Activated CD4-positive, alpha-beta T cell treated with anti-CD3 and anti-CD28 coated beads for 1 hour (primary cell): ENCODE measurements at regions not wholly inside any gene's neighbourhood (a gene's known extent, or its start where the extent isn't known, plus 50 kb on each side); places are given as distances from the start of the nearest gene placed in this dataset.

Source experiments
- DNase-seq: peaks from one replicate; pipeline ENCODE4 v3.0.0-alpha.2; 2020

GRCh38 chr11:80162387-80162786 lies 721.6 kb upstream of the TENM4 start:
- no peak for DNase-seq

DNA sequence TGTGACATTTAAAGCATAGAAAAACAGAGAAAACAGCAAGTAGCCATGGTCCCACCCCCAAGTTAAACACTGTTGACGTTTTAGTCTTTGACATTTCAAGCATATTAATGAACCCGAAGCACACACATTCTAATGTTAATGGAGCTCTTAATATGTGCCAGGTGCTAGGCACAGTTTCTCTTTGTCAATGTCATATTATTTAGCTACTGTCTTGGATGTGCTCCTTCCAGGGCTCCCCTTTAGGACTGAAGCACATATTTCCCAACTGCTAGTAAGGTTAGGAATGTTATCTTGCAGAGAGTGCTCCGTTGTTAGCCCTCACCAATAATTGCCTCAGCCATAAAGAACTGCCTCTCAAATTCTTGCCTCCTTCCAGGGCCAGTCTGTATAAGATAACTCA lies 716.6 kb upstream of the TENM4 start:
- DNase-seq, result no peak

DNA sequence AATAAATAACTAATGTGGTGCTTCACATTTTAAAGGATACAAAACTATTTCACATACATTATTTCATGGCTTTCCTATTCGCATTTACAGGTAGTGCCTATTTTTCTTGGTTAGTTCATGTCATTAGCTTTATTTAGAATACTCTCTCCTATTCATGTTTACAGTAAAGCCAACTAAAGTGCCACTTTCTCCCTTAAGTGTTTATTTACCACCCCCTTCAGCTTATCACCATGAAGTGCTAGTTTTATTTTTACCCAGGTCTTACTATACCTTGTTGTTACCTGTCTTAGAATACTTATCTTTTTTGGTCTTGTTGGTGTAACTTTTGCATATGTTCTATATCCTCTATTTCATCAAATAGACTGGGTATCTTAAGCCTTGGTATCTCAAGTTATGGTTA lies 715.2 kb upstream of the TENM4 start:
- no peak for DNase-seq

GRCh38 chr11:80155412-80156017 lies 714.7 kb upstream of the TENM4 start:
- no peak for DNase-seq

- no peak for DNase-seq
These were observed 705.4 kb upstream of the TENM4 start for GRCh38 chr11:80146232-80146631.

- no peak for DNase-seq
These were observed 704.2 kb upstream of the TENM4 start for GRCh38 chr11:80144897-80145594.

DNA sequence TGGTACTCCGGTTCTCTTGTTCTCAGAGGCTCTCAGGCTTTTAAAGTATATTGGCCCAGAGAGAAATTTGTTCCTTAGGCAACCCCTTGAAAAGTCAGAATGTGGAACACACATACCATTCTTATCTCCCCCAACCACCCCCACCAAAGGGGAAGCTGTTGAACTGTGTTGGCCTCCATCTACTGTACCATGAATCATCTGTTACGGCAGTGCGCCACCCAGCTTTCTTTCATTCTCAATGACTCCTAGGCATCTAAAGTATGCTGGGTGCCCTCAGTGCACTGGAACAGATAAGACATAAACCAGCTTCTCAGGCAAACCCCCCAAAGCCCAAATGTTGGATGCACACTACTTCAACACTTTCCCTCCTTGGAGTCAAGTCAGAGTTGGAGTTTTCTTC lies 696.2 kb upstream of the TENM4 start:
- no peak for DNase-seq

DNA sequence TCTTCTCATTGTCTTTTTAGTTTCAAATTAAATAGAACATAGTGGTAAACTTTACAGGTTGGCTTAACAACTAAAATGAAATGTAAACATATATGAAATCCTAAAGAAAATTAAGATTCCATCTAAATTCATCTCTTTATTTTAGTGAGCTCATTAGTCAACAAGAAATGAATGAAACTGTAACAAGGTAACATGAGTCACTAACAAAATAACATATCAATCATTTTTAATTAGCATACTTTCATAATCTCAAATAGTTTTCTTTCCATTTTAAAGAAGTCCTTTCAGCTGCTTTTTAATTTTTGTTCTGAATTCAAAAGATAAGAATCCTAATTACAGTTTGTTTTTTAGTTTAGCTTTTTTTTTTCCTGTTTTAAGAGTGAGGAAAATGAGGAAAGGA lies 688.6 kb upstream of the TENM4 start:
- no peak for DNase-seq

- DNase-seq, result no peak
These were observed 681.4 kb upstream of the TENM4 start for GRCh38 chr11:80122211-80122610.

DNA sequence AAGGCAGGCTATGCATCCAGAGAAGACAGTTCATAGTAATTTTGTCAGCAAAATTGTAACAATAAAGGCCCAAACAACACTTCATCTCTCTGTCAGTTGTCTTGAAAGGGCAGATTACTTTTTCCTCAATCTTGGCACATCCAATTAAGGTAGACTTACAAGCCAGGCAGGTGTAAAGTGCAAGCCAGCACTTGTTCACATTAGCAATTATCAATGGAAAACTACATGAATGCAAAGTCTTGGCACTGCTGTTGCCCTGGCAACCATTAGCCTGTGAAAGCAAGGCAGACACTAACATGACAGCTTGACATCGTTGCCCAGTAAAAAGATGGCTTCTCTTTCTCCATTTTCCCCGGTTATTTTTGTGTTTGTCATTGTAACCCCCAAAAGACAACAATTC lies 677.2 kb upstream of the TENM4 start:
- DNase-seq, result no peak

DNA sequence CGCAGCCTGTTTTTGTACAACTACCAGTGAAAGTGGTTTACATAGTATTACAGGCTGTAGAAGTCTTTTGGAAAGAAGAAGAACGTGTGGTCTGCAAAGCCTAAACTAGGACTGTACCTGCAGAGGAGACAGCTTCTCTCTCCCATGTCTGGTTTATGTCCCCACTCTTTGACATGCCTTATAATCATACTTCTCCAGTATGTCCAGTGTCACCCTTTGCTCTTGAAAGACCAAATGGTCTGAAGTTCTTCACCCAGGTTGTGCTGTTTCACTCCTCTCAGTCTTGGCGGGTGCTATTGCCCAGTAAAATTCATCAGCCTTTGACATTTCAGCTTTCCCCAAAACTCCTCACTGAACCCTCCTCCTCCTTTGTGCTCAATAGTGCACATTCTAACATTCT lies 676.0 kb upstream of the TENM4 start:
- no peak for DNase-seq

GRCh38 chr11:80109652-80110051 lies 668.8 kb upstream of the TENM4 start:
- DNase-seq, result no peak

DNA sequence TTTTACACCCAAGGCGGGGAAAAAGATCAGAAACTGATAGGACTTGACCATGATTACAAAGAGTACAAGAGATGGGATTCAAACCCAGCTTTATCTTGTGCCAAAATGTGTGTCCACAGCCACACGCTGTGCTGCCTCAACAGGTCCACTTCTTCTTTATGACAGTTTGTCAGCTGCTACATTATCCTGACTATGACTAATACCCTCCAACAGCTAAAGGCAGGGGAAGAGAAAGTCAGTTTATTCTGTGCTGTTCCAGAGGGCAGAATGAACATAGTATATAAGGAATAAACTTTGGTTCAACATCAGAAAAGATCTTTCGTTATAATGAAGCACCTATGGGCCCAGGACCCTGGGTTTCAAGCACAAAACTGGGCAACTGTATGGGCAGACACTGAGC lies 668.2 kb upstream of the TENM4 start:
- no peak for DNase-seq

- no peak for DNase-seq
These were observed 666.6 kb upstream of the TENM4 start for GRCh38 chr11:80107415-80107814.

DNA sequence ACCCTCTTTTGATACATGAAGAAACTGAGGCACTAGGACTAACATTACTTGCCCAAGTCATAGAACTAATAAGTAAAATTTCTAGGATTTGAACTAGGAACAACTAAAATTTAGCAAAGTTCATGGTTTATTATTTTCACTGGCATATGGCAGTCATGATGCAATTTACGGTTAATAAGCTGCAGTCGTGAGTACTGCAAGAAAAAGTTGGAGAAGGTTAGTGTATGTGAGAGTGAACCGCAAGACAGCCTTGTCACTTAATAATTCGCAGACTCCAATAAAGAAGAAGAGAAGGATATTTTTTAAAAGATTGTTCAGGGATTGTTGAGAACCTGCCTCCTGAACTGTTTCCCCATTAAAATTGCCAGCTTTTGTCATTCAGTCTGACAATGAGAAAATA lies 663.4 kb upstream of the TENM4 start:
- DNase-seq, result no peak

- no peak for DNase-seq
These were observed 662.5 kb upstream of the TENM4 start for GRCh38 chr11:80103142-80103859.

- DNase-seq, result no peak
These were observed 656.3 kb upstream of the TENM4 start for GRCh38 chr11:80097146-80097545.

DNA sequence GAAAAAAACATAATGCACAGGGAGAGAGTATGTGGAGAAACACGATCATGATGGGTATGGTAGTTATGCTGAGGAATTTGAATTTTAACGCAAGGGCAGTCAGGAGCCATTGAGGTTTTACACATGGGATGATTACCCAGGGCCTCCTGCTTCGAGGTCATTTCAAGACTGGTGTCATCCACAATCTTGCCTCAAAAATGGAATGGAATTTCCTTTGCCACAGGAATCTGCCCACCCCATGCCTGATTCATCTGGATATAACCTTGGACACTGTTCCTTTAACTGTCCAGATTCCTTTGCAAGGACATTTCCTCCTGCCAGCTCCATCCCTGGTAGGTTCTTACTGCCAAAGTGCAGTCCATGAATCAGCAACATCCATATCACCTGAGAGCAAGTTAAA lies 655.9 kb upstream of the TENM4 start:
- no peak for DNase-seq

GRCh38 chr11:80086496-80087055 lies 645.7 kb upstream of the TENM4 start:
- DNase-seq, result no peak

DNA sequence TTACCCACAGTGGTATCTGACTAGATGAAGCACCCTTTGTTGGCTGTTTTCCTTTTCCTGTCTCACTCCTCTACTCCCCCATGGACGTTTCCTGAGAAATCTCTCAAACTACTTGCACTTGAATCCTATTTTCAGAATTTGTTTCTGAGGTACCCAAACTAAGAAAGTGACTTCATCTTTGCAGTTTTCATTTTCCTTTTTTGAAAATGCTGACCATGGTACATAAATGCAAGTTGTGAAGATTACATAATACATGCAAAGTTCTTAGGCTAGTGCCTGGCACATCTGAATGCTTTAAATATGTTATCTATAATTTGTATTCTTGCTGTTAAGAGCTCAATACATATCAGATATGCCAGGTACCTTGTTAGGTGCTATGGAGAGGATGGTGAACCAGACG lies 644.7 kb upstream of the TENM4 start:
- no peak for DNase-seq

DNA sequence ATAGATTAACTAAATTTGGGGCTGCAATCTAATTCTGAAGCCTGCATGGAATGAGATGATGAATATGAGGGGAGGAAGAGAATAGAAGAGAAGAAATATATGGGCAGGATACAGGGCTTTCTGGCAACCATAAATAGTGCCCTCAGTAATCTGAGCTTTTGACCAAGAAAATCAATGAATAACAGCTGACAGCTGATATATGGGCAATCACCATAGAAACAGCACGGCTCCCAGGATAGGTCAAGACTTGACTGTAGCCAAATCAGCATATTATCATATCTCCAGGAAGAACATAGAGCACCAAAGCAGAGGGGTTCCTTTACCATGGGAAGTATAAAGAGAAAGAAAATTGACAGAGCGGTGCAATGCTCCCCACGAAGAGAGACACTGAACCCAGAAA lies 643.8 kb upstream of the TENM4 start:
- no peak for DNase-seq

DNA sequence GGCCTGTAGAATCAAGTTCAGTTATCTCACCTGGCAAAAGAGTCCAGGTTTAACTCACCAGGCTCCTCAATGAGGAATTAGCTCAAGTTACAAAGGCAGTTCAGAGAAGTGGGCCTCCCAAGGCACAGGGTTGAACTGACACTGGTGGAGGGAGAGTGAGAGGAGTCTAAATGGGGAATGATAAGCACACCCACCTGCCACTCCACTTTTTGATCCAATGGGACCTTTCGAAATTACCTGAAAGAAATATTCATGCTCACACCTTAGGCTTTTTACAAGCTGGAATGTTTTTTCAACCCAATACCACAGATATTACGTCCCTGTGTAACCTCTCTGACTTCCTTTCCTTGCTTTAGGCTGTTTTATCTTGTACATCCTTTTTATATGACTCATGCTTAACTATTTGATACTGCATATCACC lies 642.7 kb upstream of the TENM4 start:
- DNase-seq, result no peak

DNA sequence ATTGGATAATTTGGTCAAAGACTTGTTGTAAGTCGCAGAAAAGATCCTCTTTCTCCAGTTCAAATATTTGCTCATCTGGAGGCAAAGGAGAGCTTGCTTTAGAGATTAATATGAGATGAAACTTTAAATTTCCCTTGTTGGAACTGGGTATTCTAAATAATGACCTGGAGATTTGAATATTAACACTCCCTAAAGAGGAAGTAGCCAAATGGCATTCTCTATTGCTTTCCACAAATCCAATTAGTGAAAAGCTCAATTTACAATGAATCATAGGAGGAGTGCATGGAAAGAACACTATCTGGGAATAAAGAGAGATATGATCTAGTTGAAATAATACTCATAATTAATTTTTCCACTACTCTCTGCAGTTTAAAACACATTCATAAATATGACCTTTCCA lies 641.6 kb upstream of the TENM4 start:
- no peak for DNase-seq

DNA sequence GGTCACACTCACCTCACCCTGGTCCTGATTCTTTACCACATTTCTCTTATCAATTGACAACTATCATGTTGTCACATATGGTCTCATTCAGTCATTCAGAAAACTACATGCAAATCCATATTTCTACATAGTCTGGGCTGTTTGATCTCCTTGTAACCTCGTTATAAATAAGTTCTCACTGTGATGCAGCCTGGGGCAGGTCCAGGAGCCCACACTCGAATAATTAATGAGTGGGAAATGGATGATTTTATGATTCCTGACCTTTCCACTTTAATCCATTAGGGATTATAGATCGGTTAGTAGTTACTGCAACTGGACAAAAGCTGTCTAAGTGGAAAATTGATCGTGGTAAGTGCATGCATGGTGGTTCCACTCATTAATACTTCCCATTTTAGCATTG lies 636.3 kb upstream of the TENM4 start:
- no peak for DNase-seq
